Amniotic epithelial cell (primary cell): ENCODE measurements at regions not wholly inside any gene's neighbourhood (a gene's known extent, or its start where the extent isn't known, plus 50 kb on each side); places are given as distances from the start of the nearest gene placed in this dataset.

ENCODE experiments used
- DNase-seq: peaks from one replicate; pipeline ENCODE4 v3.0.0-alpha.2; 2010; ENCODE audit warnings: low read depth

DNA sequence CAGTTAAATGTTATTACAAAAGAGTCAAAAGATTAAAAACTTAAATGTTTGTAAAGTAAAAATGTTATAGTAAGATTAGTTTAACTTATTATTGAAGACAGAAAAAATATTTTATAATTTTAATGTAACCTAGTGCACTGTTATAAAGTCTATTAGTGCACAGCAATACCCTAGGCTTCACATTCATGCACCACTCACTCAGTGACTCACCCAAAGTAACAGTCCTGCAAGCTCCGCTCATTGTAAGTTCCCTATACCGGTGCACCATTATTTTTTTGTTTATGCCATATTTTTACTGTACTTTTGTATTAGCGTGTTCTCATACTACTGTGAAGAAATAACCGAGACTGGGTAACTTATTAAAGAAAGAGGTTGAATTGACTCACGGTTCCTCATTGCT lies 759.7 kb upstream of the CDH7 start:
- no peak for DNase-seq

GRCh38 chr18:64986906-64987495 lies 763.8 kb upstream of the CDH7 start:
- DNase-seq, result no peak

- no peak for DNase-seq
Measured at GRCh38 chr18:64983497-64984238, 767.1 kb upstream of the CDH7 start.

- DNase-seq, result no peak
Measured at GRCh38 chr18:64982414-64983055, 768.3 kb upstream of the CDH7 start.

DNA sequence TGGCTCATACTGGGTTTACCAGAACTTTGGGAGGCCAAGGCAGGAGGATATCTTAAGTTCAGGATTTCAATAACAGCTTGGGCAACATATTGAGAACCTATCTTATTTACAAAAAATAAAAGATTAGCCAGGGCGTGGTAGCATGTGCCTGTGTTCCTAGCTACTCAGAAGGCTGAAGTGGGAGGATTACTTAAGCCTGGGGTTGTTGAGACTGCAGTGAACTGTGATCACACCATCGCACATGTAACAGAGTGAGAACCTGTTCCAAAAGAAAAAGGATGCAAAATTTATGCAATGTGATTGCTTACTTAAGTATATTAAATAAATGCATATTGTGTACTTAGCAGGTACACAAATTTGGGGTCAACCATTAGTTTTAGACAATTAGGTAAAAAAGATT lies 768.9 kb upstream of the CDH7 start:
- no peak for DNase-seq

DNA sequence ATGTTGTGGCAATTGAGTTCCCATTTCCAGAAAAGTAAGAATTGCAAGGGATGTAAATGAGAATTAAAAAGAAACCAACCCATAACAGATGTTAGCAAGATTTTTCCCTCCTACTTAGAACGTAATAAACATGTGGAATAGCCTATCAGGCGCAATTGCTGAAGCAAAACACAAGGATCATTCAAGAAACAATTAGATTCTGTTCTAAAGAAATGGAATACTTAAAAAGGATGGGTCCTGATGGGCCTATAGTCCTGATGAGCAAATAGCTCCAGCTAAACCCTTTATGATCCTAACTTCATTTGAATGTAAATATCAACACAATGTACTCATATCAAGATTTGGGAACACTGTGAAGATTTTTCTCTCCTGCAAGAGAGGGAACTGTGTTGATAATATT lies 771.0 kb upstream of the CDH7 start:
- no peak for DNase-seq

- no peak for DNase-seq
Measured at GRCh38 chr18:64974391-64975125, 776.3 kb upstream of the CDH7 start.

DNA sequence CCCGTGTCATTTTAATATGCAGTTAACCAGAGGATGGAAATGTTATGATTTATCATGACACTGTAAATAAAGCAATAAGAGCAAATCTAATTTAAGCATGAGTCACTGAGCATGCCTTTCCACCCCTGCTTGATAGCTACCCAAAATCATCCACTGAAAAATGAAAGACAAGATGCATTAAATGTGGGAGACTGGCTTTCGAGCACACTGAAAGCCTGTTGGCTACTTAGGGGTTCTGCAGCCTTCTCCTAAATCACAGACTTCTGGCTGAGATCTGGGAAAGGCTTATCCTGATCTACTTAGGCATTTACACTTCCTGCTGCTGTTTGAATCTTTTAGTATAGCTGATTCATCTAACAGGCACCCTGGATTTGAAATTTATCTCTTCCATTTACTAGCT lies 778.3 kb upstream of the CDH7 start:
- DNase-seq, result no peak

- no peak for DNase-seq
Measured at GRCh38 chr18:64966667-64967066, 784.1 kb upstream of the CDH7 start.

- no peak for DNase-seq
Measured at GRCh38 chr18:64956465-64956864, 794.3 kb upstream of the CDH7 start.

DNA sequence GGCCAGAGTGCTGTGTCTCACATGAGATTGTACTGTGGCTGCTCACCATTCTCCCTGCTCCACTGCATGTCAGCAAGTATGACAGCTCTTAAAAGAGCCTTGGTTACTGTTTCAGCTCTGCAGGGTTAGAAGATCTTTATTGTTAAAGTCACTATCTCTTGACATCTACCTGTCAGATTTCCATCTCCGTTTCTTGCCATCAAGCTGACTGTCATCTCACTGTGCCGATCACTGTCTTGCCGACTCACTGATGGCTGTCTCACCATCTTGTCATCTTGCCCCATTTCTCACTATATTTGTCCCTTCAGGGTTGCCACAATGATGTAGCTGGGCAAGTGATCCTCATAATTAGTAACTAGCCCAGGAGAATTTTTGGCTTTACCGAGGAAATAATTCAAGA lies 800.9 kb upstream of the CDH7 start:
- DNase-seq, result no peak

DNA sequence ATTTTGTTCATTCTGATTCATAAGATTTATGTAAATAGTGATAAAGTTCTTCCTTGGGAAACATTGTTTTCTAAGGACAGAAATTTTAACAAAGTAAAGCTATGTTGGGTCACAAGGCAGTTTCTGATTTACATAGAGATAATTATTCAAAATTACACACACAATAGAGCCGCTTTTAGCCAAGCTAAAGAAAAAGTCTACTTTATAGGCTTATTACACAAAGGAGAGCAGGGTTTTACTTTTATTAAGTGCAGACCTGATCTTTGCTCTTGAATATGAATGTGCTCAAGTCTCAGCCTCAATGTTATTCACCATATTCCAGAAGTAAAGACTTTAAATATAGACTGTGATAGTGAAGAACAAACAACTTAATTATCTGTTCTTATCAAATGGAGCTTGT lies 787.8 kb upstream of the LINC00305 start:
- no peak for DNase-seq

DNA sequence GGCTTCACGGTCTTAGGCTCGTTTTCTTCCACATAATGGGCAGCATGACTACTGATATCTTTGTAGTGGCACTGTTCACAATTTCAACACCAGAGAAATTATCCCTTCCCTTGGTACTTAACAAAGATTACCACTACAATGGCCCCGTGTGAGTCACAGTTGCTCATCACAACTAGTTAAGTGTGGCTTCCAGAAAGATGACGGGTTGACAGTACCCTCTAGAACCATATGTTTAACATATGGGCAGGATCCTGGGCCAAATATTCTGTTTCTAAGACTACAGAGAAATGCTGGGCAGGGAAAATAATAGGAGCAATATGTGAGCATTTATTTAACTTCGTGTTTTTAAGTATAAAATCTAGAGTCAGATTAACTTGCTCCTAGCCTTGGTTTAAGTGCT lies 780.1 kb upstream of the LINC00305 start:
- DNase-seq, result no peak

- DNase-seq, result no peak
Measured at GRCh38 chr18:64919971-64920570, 771.2 kb upstream of the LINC00305 start.

GRCh38 chr18:64918851-64919250 lies 770.0 kb upstream of the LINC00305 start:
- no peak for DNase-seq

- no peak for DNase-seq
Measured at GRCh38 chr18:64893349-64893748, 744.5 kb upstream of the LINC00305 start.

DNA sequence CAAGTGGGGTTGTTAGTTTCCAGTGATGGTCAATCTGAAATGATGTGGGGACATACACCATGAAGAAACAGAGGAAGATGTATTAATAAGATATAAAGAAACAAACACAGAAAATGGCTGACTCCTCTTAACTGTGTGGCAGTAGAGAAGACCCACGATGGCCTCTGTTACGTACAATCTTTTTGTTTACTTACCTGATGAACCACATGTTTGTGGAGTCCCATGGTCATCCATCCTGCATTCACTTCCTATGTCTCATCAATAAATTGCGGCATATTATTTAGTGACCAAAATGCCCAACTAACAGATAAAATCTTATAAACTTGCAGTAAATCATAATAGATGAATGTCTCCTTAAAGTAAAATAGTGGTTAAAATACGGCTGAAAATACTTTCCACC lies 740.1 kb upstream of the LINC00305 start:
- no peak for DNase-seq

DNA sequence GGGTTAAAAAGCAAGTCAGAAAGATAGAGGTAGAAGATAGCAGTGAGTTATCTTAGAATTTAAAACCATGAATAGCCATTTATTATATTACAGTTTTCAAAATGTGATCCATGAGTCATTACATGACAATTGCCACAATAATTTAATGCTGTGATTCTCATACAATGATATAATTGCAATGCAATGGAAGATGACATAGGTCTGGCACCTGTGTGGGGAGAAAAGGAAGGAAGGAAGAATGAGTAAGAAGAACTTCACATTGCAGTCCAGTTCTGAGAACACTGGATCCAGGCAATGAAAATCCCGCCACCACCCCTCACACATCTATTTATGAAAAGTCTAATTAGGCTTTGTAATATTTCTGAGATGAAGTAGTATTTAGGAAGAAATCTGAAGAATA lies 738.1 kb upstream of the LINC00305 start:
- DNase-seq, result no peak

GRCh38 chr18:64882896-64883295 lies 734.0 kb upstream of the LINC00305 start:
- no peak for DNase-seq

DNA sequence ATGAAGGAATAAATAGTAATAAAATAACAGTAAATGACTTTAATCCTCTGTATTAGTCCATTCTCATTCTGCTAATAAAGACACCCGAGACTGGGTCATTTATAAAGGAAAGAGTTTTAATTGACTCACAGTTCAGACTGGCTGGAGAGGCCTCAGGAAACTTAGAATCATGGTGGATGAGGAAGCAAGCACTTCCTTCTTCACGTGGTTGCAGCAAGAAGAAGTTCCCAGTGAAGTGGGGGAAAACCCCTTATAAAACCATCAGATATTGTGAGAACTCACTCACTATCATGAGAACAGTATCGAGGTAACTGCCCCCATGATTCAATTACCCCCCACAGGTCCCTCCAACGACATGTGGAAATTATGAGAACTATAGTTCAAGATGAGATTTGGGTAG lies 727.9 kb upstream of the LINC00305 start:
- no peak for DNase-seq

DNA sequence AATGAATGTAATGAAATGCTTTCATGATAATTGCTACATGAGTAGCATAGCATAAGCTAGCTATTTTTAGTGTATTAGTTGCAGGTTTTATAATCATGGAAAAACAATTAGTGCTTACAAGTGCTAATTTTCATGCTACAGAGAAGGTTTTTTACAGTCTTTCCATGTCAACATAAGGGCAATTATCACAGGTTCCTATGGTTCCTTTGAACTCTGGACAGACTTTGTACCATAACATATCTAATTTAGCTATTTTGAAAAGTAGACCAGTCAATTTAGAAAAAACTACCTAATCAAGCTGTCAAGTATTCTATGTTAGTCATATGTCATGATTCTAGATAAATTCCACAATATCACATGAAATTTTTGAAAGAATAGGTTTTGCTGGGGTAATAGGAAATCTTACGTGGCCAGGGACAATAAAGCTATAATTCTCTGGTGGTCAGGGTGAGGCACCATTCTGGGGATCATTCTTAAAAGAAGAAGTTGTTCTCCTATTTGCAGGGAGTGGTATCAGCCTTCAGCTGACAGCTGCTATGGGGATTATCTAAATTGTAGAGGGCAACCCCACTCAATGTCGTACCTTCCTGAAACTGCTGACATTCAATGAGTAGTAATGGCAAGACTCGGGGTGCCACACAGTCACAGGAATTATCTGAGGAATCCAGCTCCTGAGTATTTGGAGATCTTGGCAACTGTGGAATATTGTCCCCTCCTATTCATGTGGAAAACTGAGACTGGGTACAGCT lies 724.0 kb upstream of the LINC00305 start:
- no peak for DNase-seq

DNA sequence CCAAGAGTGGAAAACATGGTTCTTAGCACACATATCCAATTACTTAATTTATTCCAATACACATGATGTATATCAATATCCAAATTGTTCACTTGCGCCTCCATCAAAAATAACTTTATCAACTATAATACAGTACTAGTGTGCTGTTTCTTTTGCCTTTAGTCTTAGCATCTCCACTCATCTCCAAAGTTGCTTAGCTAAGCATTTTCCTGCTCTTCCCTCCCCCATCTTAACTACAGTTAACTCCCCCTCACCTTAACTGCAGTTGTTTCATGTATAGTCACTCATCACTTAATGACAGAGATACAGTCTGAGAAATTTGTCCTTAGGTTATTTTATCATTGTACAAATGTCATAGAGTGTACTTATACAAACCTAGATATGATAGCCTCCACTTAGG lies 705.2 kb upstream of the LINC00305 start:
- no peak for DNase-seq
